ENCODE measurements at regions not wholly inside any gene's neighbourhood (a gene's known extent, or its start where the extent isn't known, plus 50 kb on each side); places are given as distances from the start of the nearest gene placed in this dataset.

GRCh38 chrX:10054396-10054795 is 87.2 kb downstream of the CLDN34 start:
- H3K27ac ChIP-seq, result no peak overlapping the region
- no peak overlapping the region for H3K4me3 ChIP-seq
- H3K36me3 ChIP-seq, result no peaks in the 10 kb centered on the region
- H3K9me3 ChIP-seq, result no peaks in the 10 kb centered on the region
- H3K4me1 ChIP-seq, result no peaks in the 10 kb centered on the region
- no peaks in the 10 kb centered on the region for H3K27me3 ChIP-seq
- ATAC-seq, result peak; percentile 37 to 66 (median 52)
- FAIRE-seq, result no peak
- intact Hi-C loops (cut with DNase I), result no loop called here
- TF ChIP-seq CTCF (IDR thresholded peaks at IDR 0.05), result no peak
- 28 to 49% methylated on average over 8 of the region's 8 CpGs for WGBS, 2 donors
- peak in 2 of 6 donors; percentile 21 to 38 for DNase-seq

- H3K36me3 ChIP-seq, result no peaks in the 10 kb centered on the region
- intact Hi-C loops (cut with DNase I), result no loop called here
- no peak overlapping the region for H3K4me3 ChIP-seq
- H3K27ac ChIP-seq, result no peak overlapping the region
- no peak for TF ChIP-seq CTCF (IDR thresholded peaks at IDR 0.05)
- no peak for ATAC-seq
- WGBS, 2 donors, result 84 to 97% methylated on average over 8 of the region's 8 CpGs
- no peaks in the 10 kb centered on the region for H3K27me3 ChIP-seq
- no peak for DNase-seq
- no peaks in the 10 kb centered on the region for H3K9me3 ChIP-seq
- FAIRE-seq, result no peak
- H3K4me1 ChIP-seq, result no peaks in the 10 kb centered on the region
These were observed 88.3 kb downstream of the CLDN34 start for GRCh38 chrX:10055430-10055829.

- intact Hi-C loops (cut with DNase I), result no loop called here
- Histone ChIP-seq H3K27ac (no peak overlapping the region), H3K4me1 (no peaks in the 10 kb centered on the region), H3K4me3 (no peak overlapping the region), H3K27me3 (no peaks in the 10 kb centered on the region), H3K9me3 (no peaks in the 10 kb centered on the region), H3K36me3 (no peaks in the 10 kb centered on the region)
- no peak for TF ChIP-seq CTCF (IDR thresholded peaks at IDR 0.05)
- DNase-seq, result no peak
- FAIRE-seq, result no peak
- ATAC-seq, result peak in 1 of 4 donors; percentile 32
- 37 to 43% methylated on average over 4 of the region's 4 CpGs for WGBS, 2 donors
These were observed 94.4 kb upstream of the CLCN4 start for GRCh38 chrX:10062352-10062751.

GRCh38 chrX:10062980-10063379 is 93.8 kb upstream of the CLCN4 start:
- no peak for TF ChIP-seq CTCF (IDR thresholded peaks at IDR 0.05)
- H3K36me3 ChIP-seq, result no peaks in the 10 kb centered on the region
- H3K4me3 ChIP-seq, result no peak overlapping the region
- ATAC-seq (peak in 1 of 4 donors; percentile 36), FAIRE-seq (no peak), DNase-seq (no peak)
- no peaks in the 10 kb centered on the region for H3K9me3 ChIP-seq
- no peak overlapping the region for H3K27ac ChIP-seq
- 42 to 48% methylated on average over 2 of the region's 2 CpGs for WGBS, 2 donors
- no peaks in the 10 kb centered on the region for H3K4me1 ChIP-seq
- intact Hi-C loops (cut with DNase I), result no loop called here
- H3K27me3 ChIP-seq, result no peaks in the 10 kb centered on the region

- no peaks in the 10 kb centered on the region for H3K27me3 ChIP-seq
- no peak for TF ChIP-seq CTCF (IDR thresholded peaks at IDR 0.05)
- WGBS, 2 donors, result 54 to 66% methylated on average over 11 of the region's 11 CpGs
- H3K4me3 ChIP-seq, result no peak overlapping the region
- no peaks in the 10 kb centered on the region for H3K9me3 ChIP-seq
- H3K4me1 ChIP-seq, result no peaks in the 10 kb centered on the region
- ATAC-seq (peak in 3 of 4 donors; percentile 44 to 73 (median 59)), DNase-seq (peak in 2 of 6 donors; percentile 10 to 22), FAIRE-seq (no peak)
- H3K36me3 ChIP-seq, result no peaks in the 10 kb centered on the region
- intact Hi-C loops (cut with DNase I), result no loop called here
- no peak overlapping the region for H3K27ac ChIP-seq
These were observed 92.0 kb upstream of the CLCN4 start for GRCh38 chrX:10064736-10065135.
